Fibroblast of mammary gland (primary cell): ENCODE measurements at regions not wholly inside any gene's neighbourhood (a gene's known extent, or its start where the extent isn't known, plus 50 kb on each side); places are given as distances from the start of the nearest gene placed in this dataset.

Experiments
- DNase-seq: peaks from one replicate; pipeline ENCODE4 v3.0.0-alpha.2; 2010; ENCODE audit warnings: low read depth
- H3K4me3 ChIP-seq: 2 replicates; pipeline ENCODE4 v1.5.1; 2011; ENCODE audit warnings: low read depth, mild to moderate bottlenecking, low read length, moderate library complexity; ENCODE audit not compliant: control insufficient read depth
- TF ChIP-seq, protein P1 (sequence below): conservative IDR thresholded peaks from 2 replicates; pipeline ENCODE4 v1.5.1; 2011; ENCODE audit warnings: low read depth, low read length, inconsistent platforms; ENCODE audit not compliant: control insufficient read depth, insufficient read depth

DNA sequence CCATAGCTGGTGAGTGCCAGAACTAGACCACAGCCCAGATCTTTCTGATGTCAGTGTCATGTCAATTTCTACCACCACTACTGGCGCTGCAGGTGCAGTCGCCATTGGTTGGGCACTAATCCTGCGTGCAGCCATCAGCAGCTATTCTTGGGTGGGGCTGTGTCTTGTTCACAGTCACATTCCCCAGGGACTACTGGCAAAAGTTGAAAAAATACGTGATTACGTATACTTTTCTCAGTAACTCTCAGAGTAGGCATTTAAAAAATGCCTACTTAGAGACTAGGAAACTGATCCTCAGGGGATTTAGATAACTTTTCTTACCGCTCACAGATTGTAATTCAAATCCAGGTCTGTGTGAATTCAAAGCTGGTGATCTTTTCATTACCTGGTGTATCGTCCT lies 127.7 kb downstream of the ADAMTS15 start:
- TF ChIP-seq, protein P1, sequence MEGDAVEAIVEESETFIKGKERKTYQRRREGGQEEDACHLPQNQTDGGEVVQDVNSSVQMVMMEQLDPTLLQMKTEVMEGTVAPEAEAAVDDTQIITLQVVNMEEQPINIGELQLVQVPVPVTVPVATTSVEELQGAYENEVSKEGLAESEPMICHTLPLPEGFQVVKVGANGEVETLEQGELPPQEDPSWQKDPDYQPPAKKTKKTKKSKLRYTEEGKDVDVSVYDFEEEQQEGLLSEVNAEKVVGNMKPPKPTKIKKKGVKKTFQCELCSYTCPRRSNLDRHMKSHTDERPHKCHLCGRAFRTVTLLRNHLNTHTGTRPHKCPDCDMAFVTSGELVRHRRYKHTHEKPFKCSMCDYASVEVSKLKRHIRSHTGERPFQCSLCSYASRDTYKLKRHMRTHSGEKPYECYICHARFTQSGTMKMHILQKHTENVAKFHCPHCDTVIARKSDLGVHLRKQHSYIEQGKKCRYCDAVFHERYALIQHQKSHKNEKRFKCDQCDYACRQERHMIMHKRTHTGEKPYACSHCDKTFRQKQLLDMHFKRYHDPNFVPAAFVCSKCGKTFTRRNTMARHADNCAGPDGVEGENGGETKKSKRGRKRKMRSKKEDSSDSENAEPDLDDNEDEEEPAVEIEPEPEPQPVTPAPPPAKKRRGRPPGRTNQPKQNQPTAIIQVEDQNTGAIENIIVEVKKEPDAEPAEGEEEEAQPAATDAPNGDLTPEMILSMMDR = no peak
- DNase-seq = no peak
- no peak overlapping the region for H3K4me3 ChIP-seq

DNA sequence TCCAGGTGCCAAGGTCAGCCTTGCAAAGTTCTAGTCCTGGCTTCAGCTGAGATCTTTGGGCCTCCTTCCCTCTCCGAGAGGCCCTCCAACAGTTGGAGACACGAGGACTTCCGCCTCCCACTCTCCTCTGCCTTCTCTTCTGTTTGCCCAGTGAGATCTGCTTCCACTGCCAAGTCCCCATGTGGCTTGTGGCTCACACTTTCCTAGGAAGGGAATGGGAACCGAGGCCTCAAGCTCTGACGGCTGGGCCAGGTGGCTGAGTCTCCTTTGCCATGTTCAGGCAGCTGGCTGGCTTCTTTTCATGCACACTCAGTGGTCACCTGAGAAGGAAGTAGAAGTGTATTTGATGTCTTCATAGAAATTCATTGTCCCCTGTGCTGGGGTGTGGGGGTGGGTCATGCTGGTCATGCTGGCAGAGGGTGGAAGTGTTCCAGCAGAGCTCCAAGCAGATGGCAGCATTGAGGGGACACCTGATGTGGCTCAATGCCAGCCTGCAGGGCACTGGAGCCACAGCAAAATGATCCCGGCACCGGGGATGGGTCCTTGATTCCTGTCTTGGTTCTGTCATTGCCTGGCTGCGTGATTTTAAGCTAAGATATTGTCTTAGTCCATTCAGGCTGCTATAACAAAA lies 130.4 kb downstream of the ADAMTS15 start:
- no peak overlapping the region for H3K4me3 ChIP-seq
- no peak for DNase-seq
- TF ChIP-seq, protein P1 = no peak

GRCh38 chr11:130580372-130580771 lies 131.9 kb downstream of the ADAMTS15 start:
- peak; percentile 85 for DNase-seq
- TF ChIP-seq, protein P1 = no peak
- no peak overlapping the region for H3K4me3 ChIP-seq

DNA sequence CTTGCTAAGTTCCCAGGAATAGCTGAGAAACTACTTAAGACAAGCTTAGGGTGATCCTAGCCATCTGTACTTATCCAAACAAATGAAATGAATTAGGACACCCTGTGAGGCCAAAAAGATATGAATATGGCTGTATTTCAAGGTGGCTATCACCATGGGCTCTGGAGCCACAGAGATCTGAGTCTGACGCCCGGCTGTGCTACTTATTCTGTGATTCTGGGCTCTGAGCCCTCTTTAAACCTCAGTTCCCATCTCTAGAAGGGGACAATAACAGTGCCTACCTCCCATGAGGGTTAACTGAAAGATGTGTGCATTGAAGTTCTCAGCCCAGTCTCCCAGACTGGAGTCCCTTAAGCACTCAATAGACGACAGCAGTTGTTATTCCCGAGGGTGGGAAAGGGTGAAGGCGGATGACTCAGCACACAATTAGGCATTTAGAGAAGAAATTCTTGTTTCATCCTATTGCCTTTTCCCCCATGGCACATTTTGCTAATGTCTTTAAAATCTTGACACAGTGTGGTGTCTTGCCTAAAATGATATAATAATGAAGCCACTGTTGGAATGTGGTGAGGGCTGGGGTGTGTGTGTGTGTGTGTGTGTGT lies 132.5 kb downstream of the ADAMTS15 start:
- H3K4me3 ChIP-seq = no peak overlapping the region
- DNase-seq = peak; percentile 74
- TF ChIP-seq, protein P1 = no peak

GRCh38 chr11:130581646-130582045 lies 133.2 kb downstream of the ADAMTS15 start:
- no peak overlapping the region for H3K4me3 ChIP-seq
- TF ChIP-seq, protein P1 = no peak
- no peak for DNase-seq

DNA sequence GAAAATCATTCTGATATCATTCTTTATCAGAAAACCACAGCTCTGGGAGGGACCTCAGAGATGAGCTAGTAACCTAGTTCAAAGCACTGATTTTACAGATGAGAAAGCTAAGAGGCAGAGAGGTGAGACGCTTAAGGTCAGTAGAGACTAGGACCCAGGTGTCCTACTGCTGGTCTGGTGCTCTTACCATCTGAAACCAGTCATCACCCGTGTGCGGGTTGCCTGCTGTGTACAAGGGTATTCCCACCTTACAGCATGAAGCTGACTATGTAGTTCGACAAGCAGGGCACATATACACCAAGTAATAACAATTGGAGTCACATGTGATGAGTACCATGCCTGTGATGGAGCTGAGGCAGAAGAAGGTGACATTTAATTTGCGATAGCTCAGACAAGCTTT lies 133.7 kb downstream of the ADAMTS15 start:
- TF ChIP-seq, protein P1 = no peak
- no peak overlapping the region for H3K4me3 ChIP-seq
- DNase-seq = no peak
